ENCODE measurements at regions not wholly inside any gene's neighbourhood (a gene's known extent, or its start where the extent isn't known, plus 50 kb on each side); places are given as distances from the start of the nearest gene placed in this dataset.

DNA sequence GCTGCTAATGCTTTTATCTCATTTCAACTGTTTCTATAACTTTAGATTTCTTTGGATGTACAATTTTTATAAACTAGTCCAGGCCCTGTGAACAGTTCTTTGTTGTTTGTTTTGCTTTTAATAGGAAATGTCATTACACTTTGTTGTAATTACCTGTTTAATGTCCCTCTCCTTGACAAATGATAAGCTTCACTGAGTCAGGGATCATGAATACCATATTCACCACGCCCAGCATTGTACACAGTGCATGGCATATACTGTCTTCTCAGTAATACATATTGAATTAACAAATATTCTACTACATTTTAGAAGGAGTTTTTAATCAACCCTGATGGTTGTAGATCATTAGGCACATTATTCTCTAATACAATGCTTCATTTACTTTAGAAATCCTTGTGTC, 1105.0 kb downstream of the MAT2B start:
- Mint-ChIP-seq H3K9me3 (peaks cover 24% of the 10 kb centered on the region), H3K36me3 (peaks cover 3% of the 10 kb centered on the region; the same call in 1 of the 2 replicates), H3K27ac (no peak overlapping the region), H3K4me3 (no peak overlapping the region), H3K27me3 (ENCODE audit: low read depth) (no peaks in the 10 kb centered on the region), H3K4me1 (no peaks in the 10 kb centered on the region)
- DNase-seq (ENCODE audit: low spot score) (no peak), ATAC-seq (no peak)
- ChIA-PET POLR2A (no interaction called here), CTCF (no interaction called here)
- no peak for TF ChIP-seq GRHL2 (CRISPR knock-in tag; IDR thresholded peaks at IDR 0.05; ENCODE audit: insufficient replicate concordance, severe bottlenecking)
- TF ChIP-seq, protein P1, sequence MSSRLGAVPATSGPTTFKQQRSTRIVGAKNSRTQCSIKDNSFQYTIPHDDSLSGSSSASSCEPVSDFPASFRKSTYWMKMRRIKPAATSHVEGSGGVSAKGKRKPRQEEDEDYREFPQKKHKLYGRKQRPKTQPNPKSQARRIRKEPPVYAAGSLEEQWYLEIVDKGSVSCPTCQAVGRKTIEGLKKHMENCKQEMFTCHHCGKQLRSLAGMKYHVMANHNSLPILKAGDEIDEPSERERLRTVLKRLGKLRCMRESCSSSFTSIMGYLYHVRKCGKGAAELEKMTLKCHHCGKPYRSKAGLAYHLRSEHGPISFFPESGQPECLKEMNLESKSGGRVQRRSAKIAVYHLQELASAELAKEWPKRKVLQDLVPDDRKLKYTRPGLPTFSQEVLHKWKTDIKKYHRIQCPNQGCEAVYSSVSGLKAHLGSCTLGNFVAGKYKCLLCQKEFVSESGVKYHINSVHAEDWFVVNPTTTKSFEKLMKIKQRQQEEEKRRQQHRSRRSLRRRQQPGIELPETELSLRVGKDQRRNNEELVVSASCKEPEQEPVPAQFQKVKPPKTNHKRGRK (CRISPR knock-in tag; IDR thresholded peaks at IDR 0.05; ENCODE audit: borderline replicate concordance) = no peak
- TF ChIP-seq EMX1 (CRISPR knock-in tag; IDR thresholded peaks at IDR 0.05) = no peak
- TF ChIP-seq NFYB (CRISPR knock-in tag; conservative IDR thresholded peaks at IDR 0.05; ENCODE audit: low read depth) = no peak
- no peak for TF ChIP-seq FOXJ3 (CRISPR knock-in tag; IDR thresholded peaks at IDR 0.05; ENCODE audit: borderline replicate concordance)
- TF ChIP-seq, protein P2, sequence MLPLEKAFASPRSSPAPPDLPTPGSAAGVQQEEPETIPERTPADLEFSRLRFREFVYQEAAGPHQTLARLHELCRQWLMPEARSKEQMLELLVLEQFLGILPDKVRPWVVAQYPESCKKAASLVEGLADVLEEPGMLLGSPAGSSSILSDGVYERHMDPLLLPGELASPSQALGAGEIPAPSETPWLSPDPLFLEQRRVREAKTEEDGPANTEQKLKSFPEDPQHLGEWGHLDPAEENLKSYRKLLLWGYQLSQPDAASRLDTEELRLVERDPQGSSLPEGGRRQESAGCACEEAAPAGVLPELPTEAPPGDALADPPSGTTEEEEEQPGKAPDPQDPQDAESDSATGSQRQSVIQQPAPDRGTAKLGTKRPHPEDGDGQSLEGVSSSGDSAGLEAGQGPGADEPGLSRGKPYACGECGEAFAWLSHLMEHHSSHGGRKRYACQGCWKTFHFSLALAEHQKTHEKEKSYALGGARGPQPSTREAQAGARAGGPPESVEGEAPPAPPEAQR (CRISPR knock-in tag; IDR thresholded peaks at IDR 0.05) = no peak
- TF ChIP-seq, protein P3, sequence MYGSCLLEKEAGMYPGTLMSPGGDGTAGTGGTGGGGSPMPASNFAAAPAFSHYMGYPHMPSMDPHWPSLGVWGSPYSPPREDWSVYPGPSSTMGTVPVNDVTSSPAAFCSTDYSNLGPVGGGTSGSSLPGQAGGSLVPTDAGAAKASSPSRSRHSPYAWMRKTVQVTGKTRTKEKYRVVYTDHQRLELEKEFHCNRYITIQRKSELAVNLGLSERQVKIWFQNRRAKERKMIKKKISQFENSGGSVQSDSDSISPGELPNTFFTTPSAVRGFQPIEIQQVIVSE (CRISPR knock-in tag; IDR thresholded peaks at IDR 0.05; ENCODE audit: borderline replicate concordance) = no peak
- TF ChIP-seq, protein P4, sequence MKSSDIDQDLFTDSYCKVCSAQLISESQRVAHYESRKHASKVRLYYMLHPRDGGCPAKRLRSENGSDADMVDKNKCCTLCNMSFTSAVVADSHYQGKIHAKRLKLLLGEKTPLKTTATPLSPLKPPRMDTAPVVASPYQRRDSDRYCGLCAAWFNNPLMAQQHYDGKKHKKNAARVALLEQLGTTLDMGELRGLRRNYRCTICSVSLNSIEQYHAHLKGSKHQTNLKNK (CRISPR knock-in tag; IDR thresholded peaks at IDR 0.05) = no peak
- TF ChIP-seq, protein P5, sequence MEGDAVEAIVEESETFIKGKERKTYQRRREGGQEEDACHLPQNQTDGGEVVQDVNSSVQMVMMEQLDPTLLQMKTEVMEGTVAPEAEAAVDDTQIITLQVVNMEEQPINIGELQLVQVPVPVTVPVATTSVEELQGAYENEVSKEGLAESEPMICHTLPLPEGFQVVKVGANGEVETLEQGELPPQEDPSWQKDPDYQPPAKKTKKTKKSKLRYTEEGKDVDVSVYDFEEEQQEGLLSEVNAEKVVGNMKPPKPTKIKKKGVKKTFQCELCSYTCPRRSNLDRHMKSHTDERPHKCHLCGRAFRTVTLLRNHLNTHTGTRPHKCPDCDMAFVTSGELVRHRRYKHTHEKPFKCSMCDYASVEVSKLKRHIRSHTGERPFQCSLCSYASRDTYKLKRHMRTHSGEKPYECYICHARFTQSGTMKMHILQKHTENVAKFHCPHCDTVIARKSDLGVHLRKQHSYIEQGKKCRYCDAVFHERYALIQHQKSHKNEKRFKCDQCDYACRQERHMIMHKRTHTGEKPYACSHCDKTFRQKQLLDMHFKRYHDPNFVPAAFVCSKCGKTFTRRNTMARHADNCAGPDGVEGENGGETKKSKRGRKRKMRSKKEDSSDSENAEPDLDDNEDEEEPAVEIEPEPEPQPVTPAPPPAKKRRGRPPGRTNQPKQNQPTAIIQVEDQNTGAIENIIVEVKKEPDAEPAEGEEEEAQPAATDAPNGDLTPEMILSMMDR (IDR thresholded peaks at IDR 0.05) = no peak
- no peak for TF ChIP-seq GABPB1 (CRISPR knock-in tag; IDR thresholded peaks at IDR 0.05)
- TF ChIP-seq CREM (CRISPR knock-in tag; IDR thresholded peaks at IDR 0.05) = no peak
- no peak for TF ChIP-seq HMGA2 (CRISPR knock-in tag; IDR thresholded peaks at IDR 0.05)
- TF ChIP-seq ELF4 (CRISPR knock-in tag; IDR thresholded peaks at IDR 0.05; ENCODE audit: low read depth) = no peak
- no peak for TF ChIP-seq KAT7 (CRISPR knock-in tag; IDR thresholded peaks at IDR 0.05; ENCODE audit: borderline replicate concordance)
- TF ChIP-seq, protein P6, sequence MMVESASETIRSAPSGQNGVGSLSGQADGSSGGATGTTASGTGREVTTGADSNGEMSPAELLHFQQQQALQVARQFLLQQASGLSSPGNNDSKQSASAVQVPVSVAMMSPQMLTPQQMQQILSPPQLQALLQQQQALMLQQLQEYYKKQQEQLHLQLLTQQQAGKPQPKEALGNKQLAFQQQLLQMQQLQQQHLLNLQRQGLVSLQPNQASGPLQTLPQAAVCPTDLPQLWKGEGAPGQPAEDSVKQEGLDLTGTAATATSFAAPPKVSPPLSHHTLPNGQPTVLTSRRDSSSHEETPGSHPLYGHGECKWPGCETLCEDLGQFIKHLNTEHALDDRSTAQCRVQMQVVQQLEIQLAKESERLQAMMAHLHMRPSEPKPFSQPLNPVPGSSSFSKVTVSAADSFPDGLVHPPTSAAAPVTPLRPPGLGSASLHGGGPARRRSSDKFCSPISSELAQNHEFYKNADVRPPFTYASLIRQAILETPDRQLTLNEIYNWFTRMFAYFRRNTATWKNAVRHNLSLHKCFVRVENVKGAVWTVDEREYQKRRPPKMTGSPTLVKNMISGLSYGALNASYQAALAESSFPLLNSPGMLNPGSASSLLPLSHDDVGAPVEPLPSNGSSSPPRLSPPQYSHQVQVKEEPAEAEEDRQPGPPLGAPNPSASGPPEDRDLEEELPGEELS (CRISPR knock-in tag; IDR thresholded peaks at IDR 0.05) = no peak
- TF ChIP-seq NR1H2 (CRISPR knock-in tag; IDR thresholded peaks at IDR 0.05) = no peak

DNA sequence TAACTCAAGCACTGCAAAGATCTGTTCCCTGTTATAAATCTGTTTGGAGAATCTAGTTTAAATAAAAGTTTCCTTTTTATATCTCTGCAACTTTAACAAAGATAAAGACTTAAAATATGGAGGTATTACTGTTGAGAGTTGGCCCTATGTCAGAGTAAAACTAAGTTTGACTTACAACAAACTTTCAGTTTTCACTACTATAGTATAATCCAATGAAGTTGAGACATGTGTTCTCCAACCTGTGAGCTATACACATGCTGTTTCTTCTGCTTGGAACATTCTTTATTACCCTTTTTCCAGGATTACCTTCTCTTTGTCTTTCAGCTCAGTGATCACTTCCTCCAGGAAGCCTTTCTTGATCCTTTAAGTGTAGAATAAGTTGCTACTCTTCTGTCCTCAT, 1109.3 kb downstream of the MAT2B start:
- ChIA-PET POLR2A (no interaction called here), CTCF (no interaction called here)
- Mint-ChIP-seq H3K9me3 (no peaks in the 10 kb centered on the region), H3K27ac (no peak overlapping the region), H3K36me3 (no peaks in the 10 kb centered on the region), H3K4me1 (peaks cover 5% of the 10 kb centered on the region), H3K27me3 (ENCODE audit: low read depth) (no peaks in the 10 kb centered on the region), H3K4me3 (no peak overlapping the region)
- ATAC-seq (no peak), DNase-seq (ENCODE audit: low spot score) (no peak)
- TF ChIP-seq, protein P7, sequence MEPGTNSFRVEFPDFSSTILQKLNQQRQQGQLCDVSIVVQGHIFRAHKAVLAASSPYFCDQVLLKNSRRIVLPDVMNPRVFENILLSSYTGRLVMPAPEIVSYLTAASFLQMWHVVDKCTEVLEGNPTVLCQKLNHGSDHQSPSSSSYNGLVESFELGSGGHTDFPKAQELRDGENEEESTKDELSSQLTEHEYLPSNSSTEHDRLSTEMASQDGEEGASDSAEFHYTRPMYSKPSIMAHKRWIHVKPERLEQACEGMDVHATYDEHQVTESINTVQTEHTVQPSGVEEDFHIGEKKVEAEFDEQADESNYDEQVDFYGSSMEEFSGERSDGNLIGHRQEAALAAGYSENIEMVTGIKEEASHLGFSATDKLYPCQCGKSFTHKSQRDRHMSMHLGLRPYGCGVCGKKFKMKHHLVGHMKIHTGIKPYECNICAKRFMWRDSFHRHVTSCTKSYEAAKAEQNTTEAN (CRISPR knock-in tag; IDR thresholded peaks at IDR 0.05) = no peak
- no peak for TF ChIP-seq FOXJ3 (CRISPR knock-in tag; IDR thresholded peaks at IDR 0.05; ENCODE audit: borderline replicate concordance)
- TF ChIP-seq, protein P8, sequence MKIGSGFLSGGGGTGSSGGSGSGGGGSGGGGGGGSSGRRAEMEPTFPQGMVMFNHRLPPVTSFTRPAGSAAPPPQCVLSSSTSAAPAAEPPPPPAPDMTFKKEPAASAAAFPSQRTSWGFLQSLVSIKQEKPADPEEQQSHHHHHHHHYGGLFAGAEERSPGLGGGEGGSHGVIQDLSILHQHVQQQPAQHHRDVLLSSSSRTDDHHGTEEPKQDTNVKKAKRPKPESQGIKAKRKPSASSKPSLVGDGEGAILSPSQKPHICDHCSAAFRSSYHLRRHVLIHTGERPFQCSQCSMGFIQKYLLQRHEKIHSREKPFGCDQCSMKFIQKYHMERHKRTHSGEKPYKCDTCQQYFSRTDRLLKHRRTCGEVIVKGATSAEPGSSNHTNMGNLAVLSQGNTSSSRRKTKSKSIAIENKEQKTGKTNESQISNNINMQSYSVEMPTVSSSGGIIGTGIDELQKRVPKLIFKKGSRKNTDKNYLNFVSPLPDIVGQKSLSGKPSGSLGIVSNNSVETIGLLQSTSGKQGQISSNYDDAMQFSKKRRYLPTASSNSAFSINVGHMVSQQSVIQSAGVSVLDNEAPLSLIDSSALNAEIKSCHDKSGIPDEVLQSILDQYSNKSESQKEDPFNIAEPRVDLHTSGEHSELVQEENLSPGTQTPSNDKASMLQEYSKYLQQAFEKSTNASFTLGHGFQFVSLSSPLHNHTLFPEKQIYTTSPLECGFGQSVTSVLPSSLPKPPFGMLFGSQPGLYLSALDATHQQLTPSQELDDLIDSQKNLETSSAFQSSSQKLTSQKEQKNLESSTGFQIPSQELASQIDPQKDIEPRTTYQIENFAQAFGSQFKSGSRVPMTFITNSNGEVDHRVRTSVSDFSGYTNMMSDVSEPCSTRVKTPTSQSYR (CRISPR knock-in tag; IDR thresholded peaks at IDR 0.05) = no peak
